GM18511 (cell line): ENCODE measurements at regions not wholly inside any gene's neighbourhood (a gene's known extent, or its start where the extent isn't known, plus 50 kb on each side); places are given as distances from the start of the nearest gene placed in this dataset.

Source experiments
- ATAC-seq: cut with Tn5 transposase; IDR thresholded peaks from one replicate; pipeline ENCODE4 v1.9.1; 2021; ENCODE audit warnings: mild to moderate bottlenecking, moderate library complexity; ENCODE audit not compliant: unreplicated experiment

- no peak for ATAC-seq
Observed at GRCh38 chr10:14468023-14468441, 137.3 kb upstream of the FRMD4A start.

- ATAC-seq = no peak
Observed at GRCh38 chr10:14466257-14466656, 135.5 kb upstream of the FRMD4A start.

- ATAC-seq = no peak
Observed at GRCh38 chr10:14460447-14460846, 129.7 kb upstream of the FRMD4A start.

GRCh38 chr10:14459665-14460064 lies 128.9 kb upstream of the FRMD4A start:
- ATAC-seq = no peak

- no peak for ATAC-seq
Observed at GRCh38 chr10:14456870-14457266, 126.1 kb upstream of the FRMD4A start.

GRCh38 chr10:14456218-14456869 lies 125.6 kb upstream of the FRMD4A start:
- no peak for ATAC-seq

- ATAC-seq = no peak
Observed at GRCh38 chr10:14454629-14455028, 123.9 kb upstream of the FRMD4A start.

GRCh38 chr10:14454206-14454605 lies 123.5 kb upstream of the FRMD4A start:
- no peak for ATAC-seq

- ATAC-seq = no peak
Observed at GRCh38 chr10:14453593-14453992, 122.9 kb upstream of the FRMD4A start.

GRCh38 chr10:14451341-14451740 lies 120.6 kb upstream of the FRMD4A start:
- ATAC-seq = no peak

GRCh38 chr10:14450041-14450491 lies 119.3 kb upstream of the FRMD4A start:
- no peak for ATAC-seq

- ATAC-seq = no peak
Observed at GRCh38 chr10:14449293-14449815, 118.6 kb upstream of the FRMD4A start.

GRCh38 chr10:14448197-14448990 lies 117.7 kb upstream of the FRMD4A start:
- ATAC-seq = no peak

- ATAC-seq = no peak
Observed at GRCh38 chr10:14447094-14447839, 116.5 kb upstream of the FRMD4A start.

- no peak for ATAC-seq
Observed at GRCh38 chr10:14439451-14440259, 108.9 kb upstream of the FRMD4A start.

GRCh38 chr10:14438576-14438975 lies 107.9 kb upstream of the FRMD4A start:
- no peak for ATAC-seq

- ATAC-seq = no peak
Observed at GRCh38 chr10:14438057-14438456, 107.3 kb upstream of the FRMD4A start.

- ATAC-seq = no peak
Observed at GRCh38 chr10:14435976-14436632, 105.4 kb upstream of the FRMD4A start.

GRCh38 chr10:14433147-14433546 lies 102.4 kb upstream of the FRMD4A start:
- no peak for ATAC-seq

GRCh38 chr10:14431868-14432267 lies 101.1 kb upstream of the FRMD4A start:
- no peak for ATAC-seq
